Tongue (tissue), 1 donor: ENCODE measurements at regions not wholly inside any gene's neighbourhood (a gene's known extent, or its start where the extent isn't known, plus 50 kb on each side); places are given as distances from the start of the nearest gene placed in this dataset.
"Not testable (repeated sequence)": the region's sequence is repeated elsewhere in the genome, so short reads cannot be mapped to it uniquely, and the experiment has no call there.

Experiments used
- DNase-seq: peaks from one replicate; pipeline ENCODE4 v3.0.0-alpha.2; 2015

DNA sequence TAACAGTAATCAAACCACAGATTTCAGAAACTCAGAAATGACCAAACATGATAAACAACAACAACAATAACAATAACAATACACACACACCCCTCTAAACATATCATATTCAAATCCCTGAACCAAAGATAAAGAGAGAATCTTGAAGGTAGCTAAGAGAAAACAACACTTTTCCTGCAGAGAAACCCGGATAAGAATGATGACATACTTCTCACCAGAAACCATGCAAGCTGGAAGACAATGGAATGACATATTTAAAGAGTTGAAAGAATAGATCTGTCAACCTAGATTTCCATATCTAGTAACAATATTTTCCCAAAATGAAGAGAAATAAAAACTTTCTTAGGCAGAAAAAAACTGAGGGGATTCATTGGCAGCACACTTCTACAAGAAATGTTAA, 138.1 kb downstream of the LIG4 start:
- no peak for DNase-seq

DNA sequence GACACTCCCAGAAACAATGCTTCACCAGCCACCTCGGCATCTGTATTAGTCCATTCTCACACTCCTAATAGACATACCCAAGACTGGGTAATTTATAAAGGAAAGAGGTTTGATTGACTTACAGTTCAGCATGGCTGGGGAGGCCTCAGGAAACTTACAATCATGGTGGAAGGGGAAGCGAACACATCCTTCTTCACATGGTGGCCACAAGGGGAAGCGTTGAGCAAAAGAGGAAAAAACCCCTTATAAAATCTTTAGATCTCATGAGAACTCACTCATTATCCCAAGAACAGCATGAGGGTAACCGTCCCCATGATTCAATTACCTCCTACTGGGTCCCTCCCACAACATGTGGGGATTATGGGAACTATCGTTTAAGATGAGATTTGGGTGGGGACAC, 140.9 kb downstream of the LIG4 start:
- DNase-seq = not testable (repeated sequence)

DNA sequence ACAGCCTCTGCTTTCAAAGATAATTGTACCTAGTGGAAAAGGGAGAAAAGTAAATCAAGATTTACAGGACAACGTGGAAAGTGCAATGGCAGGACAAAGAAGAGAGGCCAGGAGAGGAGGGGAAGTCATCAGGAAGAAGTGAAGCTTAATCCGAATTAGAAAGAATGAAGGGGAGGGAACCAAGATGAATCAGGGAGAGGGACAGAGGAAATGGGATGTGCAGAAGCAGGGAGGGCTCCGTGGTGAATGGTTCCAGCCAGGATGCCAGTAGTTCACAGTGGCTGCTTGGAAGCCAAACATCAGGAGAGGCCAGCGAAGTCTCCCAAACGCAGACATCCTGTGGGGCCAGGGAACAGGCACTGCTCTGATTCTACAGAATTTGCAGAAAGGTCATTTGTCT, 144.4 kb downstream of the LIG4 start:
- no peak for DNase-seq

DNA sequence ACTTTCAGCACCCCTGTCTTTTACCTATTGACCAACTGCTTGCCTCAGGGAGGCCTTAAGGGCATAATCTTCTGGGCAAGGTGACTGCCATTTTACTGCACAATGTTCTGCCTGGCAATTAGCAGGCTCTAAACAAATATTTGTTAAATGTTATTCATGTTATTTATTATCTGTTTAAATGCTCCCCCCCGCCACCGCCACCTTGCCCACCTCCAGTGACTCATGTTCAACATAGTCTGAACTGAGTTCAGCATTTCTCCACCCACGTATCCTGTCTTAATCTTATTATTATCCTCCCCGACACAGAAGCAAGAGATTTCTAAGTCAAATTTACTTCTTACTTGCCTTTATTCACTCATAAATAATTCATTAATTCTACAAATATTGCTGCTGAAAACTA, 144.8 kb downstream of the LIG4 start:
- DNase-seq = no peak

DNA sequence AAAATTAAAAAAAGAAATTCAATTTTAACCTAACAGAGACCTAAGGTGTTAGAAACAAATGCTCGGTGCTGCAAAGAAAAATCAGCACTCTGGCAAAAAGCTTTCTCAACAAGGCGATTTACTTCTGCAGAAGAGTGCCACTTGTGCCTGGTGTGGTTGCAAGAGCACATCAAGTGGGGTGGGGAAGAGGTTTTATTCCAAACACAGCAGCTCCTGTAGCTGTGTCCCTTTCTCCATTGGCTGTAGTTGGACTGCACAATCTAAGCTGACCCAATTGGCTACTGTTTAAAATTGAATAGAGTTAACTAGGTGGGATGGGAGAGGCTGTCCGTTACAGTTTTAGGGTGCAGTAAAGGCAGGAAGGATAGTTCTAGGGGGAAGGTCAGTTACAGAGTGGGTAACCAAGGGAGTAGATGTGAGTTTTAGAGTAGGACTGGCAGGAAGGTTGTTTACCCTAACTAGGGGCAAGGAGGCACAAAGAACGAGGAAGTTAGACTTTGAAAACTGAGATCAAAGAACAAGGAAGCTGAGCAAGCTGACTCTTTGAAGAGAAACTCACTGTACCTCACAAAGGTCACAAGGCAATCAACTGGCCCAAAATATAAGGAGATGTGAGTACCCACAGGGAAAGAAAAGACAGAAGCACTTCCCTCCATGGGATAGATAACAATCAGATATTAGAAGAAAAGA, 145.7 kb downstream of the LIG4 start:
- DNase-seq = no peak

DNA sequence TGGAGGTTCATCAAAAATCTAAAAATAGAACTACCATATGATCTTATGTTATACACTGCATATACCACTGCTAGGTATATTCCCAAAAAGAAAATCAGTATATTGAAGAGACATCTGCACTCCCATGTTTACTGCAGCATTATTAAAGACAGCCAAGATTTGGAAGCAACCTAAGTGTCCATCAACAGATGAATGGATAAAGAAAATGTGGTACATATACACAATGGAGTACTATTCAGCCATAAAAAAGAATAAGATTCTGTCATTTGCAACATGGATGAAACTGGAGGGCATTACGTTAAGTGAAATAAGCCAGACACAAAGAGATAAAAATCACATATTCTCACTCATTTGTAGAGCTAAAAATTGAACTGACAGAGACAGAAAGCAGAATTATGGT, 151.0 kb downstream of the LIG4 start:
- DNase-seq = not testable (repeated sequence)

DNA sequence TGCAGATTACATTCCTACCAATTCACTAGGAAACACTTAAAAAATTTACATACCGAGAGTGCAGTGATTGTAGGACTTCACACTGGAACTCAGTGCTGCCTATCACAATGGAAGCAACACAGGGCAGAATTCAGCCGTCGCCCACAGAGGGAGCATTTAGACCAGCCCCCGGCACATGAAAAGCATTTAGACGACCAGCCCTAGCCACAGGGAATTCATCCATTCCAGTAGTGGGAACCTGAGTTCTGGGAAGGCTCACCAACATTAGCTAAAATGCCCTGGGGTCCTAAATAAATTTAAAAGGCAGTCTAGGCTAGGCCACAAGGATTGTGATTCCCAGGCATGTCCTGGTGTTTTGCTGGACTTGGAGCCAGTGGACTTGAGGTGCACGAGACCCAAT, 155.2 kb downstream of the LIG4 start:
- no peak for DNase-seq

DNA sequence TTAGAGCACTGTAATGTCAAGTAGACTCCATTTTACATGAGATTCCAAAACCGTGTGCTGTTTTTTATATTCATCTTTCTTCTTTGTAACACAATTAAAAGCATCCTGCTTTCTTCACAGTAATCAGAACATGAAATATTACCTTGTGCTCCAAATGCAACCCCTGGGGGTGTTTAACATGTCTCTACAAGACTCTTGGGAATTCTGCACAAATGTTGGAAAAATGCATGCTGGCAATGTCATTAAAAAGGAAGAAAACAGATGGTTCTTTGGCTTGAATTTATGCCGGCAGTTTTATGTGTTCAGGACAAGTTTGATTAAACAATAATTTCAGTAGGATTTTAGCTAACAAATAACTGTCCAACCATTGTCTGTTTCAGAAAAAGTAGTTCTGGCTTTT, 159.1 kb downstream of the LIG4 start:
- DNase-seq = peak; percentile 52

DNA sequence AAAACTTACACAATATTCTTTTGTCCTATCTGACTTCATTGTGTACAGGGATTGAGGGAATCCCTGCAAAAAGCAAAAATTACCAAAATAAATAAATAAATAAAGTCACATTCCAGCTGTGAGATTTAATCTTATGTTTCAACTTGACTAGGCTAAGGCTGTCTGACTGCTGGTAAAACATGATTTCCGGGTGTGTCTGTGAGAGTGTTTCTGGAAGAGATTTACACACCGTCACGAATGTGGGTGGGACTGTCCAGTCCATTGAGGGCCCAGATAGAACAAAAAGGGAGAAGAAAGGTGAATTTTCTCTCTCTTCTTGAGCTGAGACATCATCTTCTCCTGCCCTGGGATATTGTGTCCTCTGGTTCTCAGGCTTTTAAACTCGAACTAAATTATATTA, 166.1 kb downstream of the LIG4 start:
- DNase-seq = peak; percentile 7

DNA sequence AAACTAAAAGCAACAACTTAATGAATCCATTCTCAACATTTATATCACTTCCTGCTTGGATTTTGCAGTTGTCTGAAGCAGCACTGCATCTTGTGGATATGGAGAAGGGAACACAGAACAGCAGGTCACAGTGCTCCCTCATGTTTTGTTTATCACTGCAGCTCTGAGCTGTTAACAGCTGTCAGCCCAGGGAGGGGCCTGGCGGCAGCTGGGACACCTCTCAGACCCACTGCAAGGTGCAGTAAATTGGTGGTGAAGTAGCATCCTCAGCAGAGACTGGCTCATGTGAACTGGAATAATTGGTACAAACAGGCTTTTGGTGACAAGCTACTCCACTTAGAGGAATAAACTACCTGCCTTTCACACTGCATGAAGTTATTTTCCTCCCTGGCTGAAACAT, 170.4 kb downstream of the LIG4 start:
- DNase-seq = no peak

DNA sequence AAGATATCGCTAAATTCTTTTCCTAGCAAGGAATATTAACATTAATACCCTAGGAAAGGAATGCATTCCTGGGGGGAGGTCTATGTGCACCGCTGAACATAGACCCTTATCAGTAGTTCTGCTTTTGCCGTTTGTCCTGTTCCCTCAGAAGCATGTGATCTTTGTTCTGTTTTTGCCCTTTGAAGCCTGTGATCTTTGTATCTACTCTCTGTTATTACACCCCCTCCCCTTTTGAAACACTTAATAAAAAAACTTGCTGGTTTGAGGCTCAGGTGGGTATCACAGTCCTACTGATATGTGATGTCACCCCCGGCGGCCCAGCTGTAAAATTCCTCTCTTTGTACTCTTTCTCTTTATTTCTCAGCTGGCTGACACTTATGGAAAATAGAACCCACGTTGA, 172.5 kb downstream of the LIG4 start:
- not testable (repeated sequence) for DNase-seq

DNA sequence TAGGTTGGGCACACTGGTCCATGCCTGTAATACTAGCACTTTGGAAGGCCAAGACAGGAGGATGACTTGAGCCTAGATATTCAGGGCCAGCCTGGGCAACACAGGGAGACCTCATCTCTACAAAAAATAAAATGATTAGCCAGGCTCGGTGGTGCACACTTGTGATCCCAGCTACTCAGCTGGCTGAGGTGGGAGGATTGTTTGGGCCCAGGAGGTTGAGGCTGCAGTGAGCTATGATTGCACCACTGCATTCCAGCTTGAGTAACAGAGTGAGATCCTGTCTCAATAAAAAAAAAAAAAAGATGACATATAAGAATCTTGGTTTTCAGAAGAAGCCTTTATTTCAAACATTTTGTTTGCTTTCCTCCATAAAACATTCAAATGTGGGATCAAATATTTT, 178.0 kb downstream of the LIG4 start:
- DNase-seq = no peak

DNA sequence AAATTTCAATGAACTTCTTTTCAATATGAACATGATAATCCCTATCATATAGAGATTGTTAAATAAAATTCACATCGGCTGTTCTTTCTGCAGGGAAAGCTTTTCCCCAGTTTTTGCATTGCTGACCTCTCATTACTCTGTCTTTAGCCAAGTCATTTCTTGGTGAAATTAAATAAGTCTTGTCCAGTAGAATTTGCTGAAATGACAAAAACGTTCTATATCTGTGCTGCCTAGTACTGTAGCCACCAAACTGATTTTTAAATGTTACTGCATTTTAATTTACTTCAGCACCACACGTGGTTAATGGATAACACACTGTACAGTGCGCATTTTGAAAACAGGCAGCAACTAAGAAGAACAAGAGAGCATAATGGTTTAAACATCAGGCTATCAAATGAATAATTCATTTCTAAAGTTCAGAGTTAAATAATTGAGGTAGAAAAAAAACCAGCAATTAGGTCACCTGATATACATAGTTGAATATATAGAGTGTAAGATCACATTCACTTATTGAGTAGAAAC, 178.9 kb downstream of the LIG4 start:
- no peak for DNase-seq

DNA sequence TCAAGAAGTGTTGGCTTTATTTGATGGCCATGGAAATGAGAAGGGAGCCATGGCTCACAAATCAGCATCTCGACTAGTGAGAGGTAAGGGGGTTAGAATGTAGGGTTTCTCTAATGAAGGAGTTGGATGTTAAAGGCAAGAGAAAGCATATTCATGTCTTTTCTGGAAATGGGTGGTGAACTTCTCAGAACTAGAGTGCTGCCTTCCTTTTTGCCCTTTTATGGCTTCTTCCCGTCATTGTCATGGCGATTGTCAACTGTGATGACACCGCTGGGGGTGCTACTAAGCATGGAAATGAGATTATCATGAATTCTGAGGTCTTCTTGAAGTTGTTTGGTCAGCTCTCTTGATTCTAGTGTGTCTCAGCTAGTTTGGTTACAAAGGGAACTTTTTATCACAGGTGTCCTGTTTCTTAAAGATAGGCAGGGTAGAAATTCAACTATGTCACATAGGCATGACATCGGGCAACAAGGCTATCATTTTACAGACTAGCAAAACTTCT, 180.4 kb downstream of the LIG4 start:
- no peak for DNase-seq

DNA sequence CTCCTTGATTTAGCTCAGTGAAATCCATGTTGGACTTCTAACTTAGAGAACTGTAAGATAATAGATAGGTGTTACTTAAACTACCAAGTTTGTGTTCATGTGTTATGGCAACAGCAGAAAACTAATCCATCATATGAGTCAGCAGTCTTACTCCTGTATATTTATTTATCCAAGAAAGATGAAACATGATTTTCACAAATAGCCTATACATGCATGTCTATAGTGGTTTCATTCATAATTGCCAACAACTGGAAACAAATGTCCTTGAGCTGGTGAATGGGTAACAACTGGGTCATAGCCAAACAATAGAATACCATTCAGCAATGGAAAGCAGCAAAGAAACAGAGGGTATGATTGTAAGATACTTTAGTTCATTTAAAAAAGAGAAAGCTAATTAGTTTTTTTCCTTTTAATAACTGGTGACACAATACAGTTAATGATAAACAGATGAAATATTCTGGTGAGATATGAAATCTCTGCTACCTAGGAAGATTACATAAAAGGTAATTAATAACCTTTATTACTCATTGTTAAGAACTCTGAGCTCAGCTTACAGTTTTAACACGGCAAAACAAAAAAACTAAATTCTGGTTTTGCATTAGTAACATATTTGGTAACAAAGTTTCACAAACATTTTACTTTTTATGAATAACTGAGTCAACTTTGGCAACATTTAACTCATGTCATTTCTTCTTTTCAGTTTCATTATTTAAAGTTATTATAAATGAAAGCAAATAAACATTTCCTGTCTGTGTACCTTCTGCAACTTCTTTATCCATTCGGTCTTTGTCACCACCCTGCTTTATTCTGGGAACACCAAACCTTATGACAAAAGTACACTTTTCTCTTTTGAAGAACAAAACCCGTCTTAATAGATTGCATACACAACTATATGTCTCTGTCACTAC, 181.3 kb downstream of the LIG4 start:
- no peak for DNase-seq

DNA sequence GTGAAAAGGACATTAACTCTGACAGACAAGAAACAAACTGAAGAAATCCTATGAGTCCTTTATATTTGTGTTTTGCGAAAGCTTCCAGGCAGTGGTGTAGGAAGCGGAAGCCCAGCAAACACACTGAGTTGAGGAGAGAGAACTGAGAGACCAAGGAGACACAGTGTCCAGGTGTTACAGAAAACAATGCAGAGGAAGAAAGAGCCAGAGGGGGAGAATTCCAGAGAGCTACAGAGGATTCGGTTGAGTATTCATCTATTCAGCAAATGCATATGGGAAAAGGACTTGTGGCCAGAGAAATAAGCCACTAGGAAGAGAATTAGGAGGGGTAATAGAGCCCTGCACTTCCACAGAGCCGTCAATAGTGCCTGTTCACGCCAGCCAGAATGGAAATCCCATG, 183.5 kb downstream of the LIG4 start:
- DNase-seq = no peak

DNA sequence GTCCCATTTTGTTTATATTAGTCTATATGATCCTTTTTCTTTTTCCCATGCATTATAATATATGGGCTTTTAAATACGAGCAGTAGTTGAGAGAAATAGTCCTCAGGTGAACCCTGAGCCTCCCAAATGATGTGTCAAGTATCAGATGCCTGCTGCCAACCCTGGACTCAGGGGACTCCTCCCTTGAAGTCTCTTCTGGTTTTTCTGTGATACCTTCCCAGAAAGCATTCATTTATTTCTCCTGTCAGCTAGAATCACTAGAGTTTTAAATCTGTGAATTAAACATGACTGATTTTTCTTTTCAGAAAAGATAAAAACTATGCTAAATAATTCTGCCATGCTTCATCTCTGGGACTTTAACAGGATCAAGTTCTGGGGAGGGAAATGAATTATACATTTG, 184.6 kb downstream of the LIG4 start:
- DNase-seq = no peak

DNA sequence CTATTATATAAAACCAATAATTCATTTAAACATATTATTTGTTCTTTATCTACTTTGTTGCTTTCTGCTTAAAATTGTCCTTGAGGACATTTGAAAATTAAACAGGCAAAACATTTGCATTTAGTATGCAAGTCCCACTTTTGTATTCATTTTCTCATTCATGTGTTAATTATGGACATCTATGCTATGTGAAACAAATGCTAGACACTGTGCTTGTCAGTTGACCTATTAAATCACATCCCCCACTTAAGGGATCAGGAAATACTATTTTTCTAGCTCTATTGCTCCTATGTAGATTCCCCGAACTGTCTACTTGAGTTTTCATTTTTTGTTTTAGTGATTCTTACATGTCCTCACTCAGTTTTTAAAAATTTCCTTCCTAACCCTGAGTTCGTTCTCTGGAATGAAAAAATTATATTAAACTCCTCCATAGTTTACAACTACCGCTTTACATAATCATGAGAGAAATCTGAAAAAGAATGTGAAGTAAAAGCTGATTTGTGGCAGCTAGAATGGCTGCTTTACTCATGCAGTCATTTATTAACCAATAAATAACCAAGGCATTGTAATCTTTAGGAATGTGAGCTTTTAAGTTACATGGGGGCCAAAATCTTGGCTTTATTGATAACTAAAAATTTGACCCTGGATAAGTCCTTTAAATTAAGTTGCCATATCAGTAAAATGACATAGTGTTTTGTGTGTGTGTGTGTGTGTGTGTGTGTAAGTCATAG, 188.5 kb downstream of the LIG4 start:
- no peak for DNase-seq

DNA sequence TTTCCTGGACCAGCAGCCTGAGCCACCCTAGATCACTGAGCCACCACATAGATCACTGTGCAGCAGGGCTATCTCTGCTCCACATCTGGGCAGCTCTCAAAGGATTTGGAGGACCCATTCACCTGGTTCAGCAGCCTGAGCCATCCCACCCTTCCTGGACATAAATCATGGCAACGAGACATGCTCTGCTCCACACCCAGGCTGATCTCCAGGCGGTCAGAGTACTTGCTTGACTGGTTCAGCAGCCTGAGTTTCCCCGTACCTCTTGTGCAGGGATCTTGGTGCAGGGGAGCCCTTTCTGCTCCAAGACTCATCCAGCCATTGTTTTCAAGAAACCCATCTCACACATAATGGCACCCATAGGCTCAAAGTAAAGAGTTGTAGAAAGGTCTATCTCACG, 195.3 kb downstream of the LIG4 start:
- DNase-seq = no peak

DNA sequence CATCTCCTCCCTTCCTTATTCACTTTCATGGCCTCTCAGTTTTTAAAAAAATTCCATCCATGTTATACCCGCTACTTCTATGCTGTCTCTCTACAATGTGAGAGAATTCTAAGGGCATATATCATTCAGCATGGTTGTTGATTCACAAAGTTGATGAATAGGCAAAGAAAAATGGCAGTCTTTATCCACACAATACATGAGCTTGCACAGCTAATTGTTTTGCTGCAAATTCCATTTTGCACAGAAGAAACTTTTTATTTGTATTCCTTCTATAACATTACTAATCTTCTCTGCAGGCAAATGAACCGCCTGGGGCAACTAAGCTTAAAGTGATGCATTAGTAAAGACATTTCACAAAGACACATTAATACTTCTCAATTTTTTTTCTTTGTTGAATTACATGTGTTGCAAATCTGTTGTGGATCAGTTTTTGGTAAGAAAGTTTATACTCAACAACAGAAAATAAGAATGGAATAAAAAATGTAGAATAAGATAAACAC, 196.9 kb downstream of the LIG4 start:
- DNase-seq = no peak

DNA sequence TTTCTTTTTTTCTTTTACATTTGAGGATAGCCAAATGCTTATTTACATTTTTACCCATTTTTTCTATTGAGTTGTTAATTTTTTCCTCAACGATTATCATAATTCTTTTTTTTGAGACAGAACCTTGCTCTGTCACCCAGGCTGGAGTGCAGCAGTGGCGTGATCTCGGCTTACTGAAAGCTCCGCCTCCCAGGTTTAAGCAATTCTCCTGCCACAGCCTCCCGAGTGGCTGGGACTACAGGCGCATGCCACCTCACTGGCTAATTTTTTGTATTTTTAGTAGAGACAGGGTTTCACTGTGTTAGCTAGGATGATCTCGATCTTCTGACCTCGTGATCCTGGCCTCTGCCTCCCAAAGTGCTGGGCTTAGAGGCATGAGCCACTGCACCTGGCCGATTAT, 208.7 kb downstream of the LIG4 start:
- DNase-seq = no peak

DNA sequence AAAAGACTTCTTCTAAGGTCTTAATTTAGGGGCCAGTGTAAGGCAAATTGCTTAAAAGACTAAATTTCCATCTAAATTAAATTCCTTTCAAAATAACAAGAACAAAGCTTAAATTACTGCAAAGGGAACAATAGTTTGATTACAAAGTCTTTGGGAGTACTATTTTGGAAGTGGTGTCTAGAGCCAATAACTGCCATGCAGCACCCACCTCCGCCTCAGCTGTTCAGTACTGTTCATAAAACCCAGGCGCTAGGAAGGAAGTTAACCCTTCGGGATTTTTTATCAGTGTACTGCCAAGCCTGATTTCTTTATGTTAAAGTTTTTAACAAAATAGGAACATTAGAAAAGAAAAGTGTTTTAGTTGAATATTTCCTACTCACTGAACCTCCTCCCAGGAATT, 210.1 kb downstream of the LIG4 start:
- peak; percentile 7 for DNase-seq

DNA sequence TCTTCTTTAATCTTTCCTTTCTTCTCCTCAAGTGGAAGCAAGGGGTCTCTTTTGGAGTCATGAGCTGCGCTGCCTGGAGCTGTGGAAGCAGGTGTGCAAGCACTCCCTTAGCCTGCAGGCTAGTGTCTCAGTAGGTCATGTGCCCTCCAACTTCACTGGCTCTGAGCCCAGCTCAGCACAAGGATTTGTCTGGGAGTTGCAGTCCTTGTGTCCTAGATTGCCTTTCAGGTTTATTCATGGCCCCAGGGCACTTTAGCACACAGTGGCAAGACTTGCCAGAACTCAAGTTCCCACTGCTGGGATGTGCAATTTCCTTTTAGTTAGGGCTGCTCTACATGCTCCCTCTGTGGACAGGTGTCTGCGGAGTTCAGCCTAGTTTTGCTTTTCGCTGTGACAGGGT, 211.7 kb downstream of the LIG4 start:
- peak; percentile 65 for DNase-seq
